DND-41 (cell line): ENCODE measurements at regions not wholly inside any gene's neighbourhood (a gene's known extent, or its start where the extent isn't known, plus 50 kb on each side); places are given as distances from the start of the nearest gene placed in this dataset.

Experiments
- ATAC-seq: fragments of 200-7000 bp; cut with Tn5 transposase; 3 replicates; pipeline ENCODE4 v1.9.1; 2021; ENCODE audit warnings: low read depth; ENCODE audit not compliant: insufficient read depth
- DNase-seq: peaks from one replicate; pipeline ENCODE4 v3.0.0-alpha.2; 2020
- H2AFZ ChIP-seq: 2 replicates; pipeline ENCODE4 v1.6.0; 2012; ENCODE audit warnings: low read depth, low read length
- H3K27ac ChIP-seq: 2 replicates; pipeline ENCODE4 v1.5.1; 2012; ENCODE audit warnings: low read length, inconsistent platforms
- H3K27me3 ChIP-seq: fragments of 200-600 bp; sonication (generic); 2 replicates; pipeline ENCODE4 v1.6.0; 2012; ENCODE audit warnings: low read length, mild to moderate bottlenecking, inconsistent platforms; ENCODE audit not compliant: insufficient read depth, poor library complexity
- H3K36me3 ChIP-seq: 2 replicates; pipeline ENCODE4 v1.5.1; 2012; ENCODE audit warnings: low read length, inconsistent platforms; ENCODE audit not compliant: insufficient read depth
- H3K4me1 ChIP-seq: 2 replicates; pipeline ENCODE4 v1.5.1; 2012; ENCODE audit warnings: mild to moderate bottlenecking, low read length; ENCODE audit not compliant: insufficient read depth
- H3K4me2 ChIP-seq: 2 replicates; pipeline ENCODE4 v1.6.0; 2012; ENCODE audit warnings: mild to moderate bottlenecking, moderate library complexity, low read length, inconsistent platforms; ENCODE audit not compliant: insufficient read depth
- H3K4me3 ChIP-seq, 2 experiments: fragments of 200-600 bp in 1 of 2; shearing (Covaris generic) in 1 of 2; 2 replicates each; pipeline ENCODE4 v1.5.1; 2012 to 2016; ENCODE audit warnings: inconsistent platforms in 2 of 2, low read length in 2 of 2, mild to moderate bottlenecking in 2 of 2, low read depth in 1 of 2, moderate library complexity in 1 of 2
- H3K79me2 ChIP-seq: 2 replicates; pipeline ENCODE4 v1.6.0; 2012; ENCODE audit warnings: low read length, inconsistent platforms; ENCODE audit not compliant: insufficient read depth
- H3K9ac ChIP-seq: 2 replicates; pipeline ENCODE4 v1.6.0; 2012; ENCODE audit warnings: low read depth, mild to moderate bottlenecking, inconsistent platforms, low read length, moderate library complexity
- H3K9me3 ChIP-seq: 2 replicates; pipeline ENCODE4 v1.5.1; 2012; ENCODE audit warnings: low read length, moderate library complexity, mild to moderate bottlenecking, inconsistent platforms; ENCODE audit not compliant: insufficient read depth, severe bottlenecking
- H4K20me1 ChIP-seq: 2 replicates; pipeline ENCODE4 v1.6.0; 2012; ENCODE audit warnings: low read length; ENCODE audit not compliant: insufficient read depth
- EZH2 ChIP-seq: IDR thresholded peaks from 3 replicates; pipeline ENCODE4 v1.6.1; 2012; ENCODE audit warnings: borderline replicate concordance, low read depth, mild to moderate bottlenecking, moderate library complexity, low read length, inconsistent platforms; ENCODE audit not compliant: severe bottlenecking
- TF ChIP-seq, protein P1 (sequence below): IDR thresholded peaks from 2 replicates; pipeline ENCODE4 v1.5.1; 2012; ENCODE audit warnings: borderline replicate concordance, low read length, moderate library complexity, mild to moderate bottlenecking; ENCODE audit not compliant: poor library complexity, severe bottlenecking; ENCODE audit errors: extremely low read depth

DNA sequence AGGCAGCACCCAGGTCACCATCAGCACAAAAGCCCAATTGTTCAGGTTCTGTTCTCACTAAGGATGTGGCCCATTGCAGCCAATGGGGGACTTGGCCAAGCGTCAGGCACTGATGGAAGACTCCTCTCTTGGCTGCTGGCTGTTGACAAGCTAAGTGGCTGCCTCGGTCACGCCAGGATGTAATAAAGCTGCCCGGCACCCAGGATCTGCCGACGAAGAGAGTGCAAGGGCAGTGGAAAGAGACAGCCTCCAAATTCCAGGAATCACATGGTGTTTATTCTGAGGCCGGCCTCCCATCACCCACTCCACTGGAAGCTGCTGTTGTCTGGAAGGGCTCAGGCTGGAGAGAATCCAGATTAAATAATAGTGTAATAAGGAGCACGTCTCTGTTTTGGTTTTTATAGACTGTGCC is 451.8 kb upstream of the TBX3 start:
- Histone ChIP-seq H3K4me3 (no peak overlapping the region), H4K20me1 (no peaks in the 10 kb centered on the region), H3K9me3 (no peaks in the 10 kb centered on the region), H3K36me3 (no peaks in the 10 kb centered on the region), H2AFZ (no peak overlapping the region), H3K4me2 (no peak overlapping the region), H3K79me2 (no peaks in the 10 kb centered on the region), H3K4me1 (no peaks in the 10 kb centered on the region), H3K27ac (no peak overlapping the region), H3K9ac (no peak overlapping the region), H3K27me3 (no peaks in the 10 kb centered on the region)
- no peak for DNase-seq
- no peak for ATAC-seq
- TF ChIP-seq EZH2: no peak
- TF ChIP-seq, protein P1, sequence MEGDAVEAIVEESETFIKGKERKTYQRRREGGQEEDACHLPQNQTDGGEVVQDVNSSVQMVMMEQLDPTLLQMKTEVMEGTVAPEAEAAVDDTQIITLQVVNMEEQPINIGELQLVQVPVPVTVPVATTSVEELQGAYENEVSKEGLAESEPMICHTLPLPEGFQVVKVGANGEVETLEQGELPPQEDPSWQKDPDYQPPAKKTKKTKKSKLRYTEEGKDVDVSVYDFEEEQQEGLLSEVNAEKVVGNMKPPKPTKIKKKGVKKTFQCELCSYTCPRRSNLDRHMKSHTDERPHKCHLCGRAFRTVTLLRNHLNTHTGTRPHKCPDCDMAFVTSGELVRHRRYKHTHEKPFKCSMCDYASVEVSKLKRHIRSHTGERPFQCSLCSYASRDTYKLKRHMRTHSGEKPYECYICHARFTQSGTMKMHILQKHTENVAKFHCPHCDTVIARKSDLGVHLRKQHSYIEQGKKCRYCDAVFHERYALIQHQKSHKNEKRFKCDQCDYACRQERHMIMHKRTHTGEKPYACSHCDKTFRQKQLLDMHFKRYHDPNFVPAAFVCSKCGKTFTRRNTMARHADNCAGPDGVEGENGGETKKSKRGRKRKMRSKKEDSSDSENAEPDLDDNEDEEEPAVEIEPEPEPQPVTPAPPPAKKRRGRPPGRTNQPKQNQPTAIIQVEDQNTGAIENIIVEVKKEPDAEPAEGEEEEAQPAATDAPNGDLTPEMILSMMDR: no peak

DNA sequence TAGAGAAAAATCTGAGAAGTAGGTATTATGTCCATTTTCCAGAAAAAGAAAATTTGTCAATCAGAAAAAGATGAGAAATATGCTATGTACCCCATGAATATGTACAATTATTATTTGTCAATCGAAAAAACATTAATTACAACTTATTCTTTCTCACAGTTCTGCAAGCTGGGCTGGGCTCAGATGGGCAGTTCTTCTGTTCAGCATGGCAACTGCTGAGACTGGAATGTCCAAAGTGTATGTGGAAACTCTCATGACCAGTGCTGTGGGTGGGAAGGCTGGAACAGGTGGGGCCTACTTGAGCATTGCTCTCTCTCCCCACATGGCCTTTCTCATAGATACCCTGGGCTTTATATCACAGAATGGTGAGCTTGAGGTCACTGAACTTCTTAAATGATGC is 450.3 kb upstream of the TBX3 start:
- DNase-seq: no peak
- Histone ChIP-seq H4K20me1 (no peaks in the 10 kb centered on the region), H3K9me3 (no peaks in the 10 kb centered on the region), H3K4me3 (no peak overlapping the region), H3K79me2 (no peaks in the 10 kb centered on the region), H3K4me2 (no peak overlapping the region), H3K9ac (no peak overlapping the region), H3K4me1 (no peaks in the 10 kb centered on the region), H2AFZ (no peak overlapping the region), H3K36me3 (no peaks in the 10 kb centered on the region), H3K27ac (no peak overlapping the region), H3K27me3 (no peaks in the 10 kb centered on the region)
- no peak for TF ChIP-seq EZH2
- TF ChIP-seq, protein P1: no peak
- no peak for ATAC-seq

DNA sequence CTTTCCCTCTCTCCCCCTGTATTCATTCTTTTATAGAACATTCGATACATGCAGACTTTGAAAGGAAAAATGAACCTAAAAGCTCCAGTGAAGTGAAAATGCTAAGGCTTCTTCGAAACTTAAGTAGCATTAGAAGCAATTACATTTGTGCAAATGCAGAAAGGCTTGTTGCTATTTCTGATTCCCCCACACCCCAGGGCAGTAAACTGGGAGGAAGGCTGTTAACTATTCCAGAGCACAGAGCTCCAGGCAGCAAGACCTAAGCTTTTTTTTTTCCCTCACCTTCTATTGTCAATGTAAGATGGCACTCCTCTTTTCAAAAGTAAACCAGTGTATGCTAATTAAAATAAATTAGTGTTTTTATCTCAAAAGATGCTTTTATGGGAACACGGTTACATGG is 448.9 kb upstream of the TBX3 start:
- Histone ChIP-seq H3K9ac (no peak overlapping the region), H3K27me3 (no peaks in the 10 kb centered on the region), H3K4me1 (no peaks in the 10 kb centered on the region), H4K20me1 (no peaks in the 10 kb centered on the region), H2AFZ (no peak overlapping the region), H3K27ac (no peak overlapping the region), H3K79me2 (no peaks in the 10 kb centered on the region), H3K4me3 (no peak overlapping the region), H3K9me3 (no peaks in the 10 kb centered on the region), H3K36me3 (no peaks in the 10 kb centered on the region), H3K4me2 (no peak overlapping the region)
- ATAC-seq: no peak
- no peak for DNase-seq
- TF ChIP-seq, protein P1: no peak
- no peak for TF ChIP-seq EZH2

DNA sequence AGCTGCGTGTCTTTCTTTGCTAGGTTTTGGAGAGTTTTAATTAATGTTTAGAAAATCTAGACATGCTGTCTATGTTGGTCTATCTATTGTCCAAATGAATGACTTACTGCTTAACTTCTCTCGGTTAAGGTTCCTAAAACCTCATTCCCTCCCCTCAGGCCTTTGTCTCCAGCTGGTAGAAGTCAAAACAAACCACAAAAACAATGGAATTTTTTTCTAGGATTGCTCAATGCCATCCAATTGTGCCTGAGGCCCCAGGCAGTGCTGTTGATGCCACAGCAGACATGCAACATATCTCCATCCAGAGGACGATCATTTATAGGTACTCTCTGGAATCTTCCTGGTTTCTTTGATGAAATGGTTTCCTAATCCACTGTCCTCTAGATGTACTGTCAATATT is 448.2 kb upstream of the TBX3 start:
- H3K27ac ChIP-seq: no peak overlapping the region

More for the DNA sequence above, 448.2 kb upstream of the TBX3 start:
- no peak for ATAC-seq
- no peaks in the 10 kb centered on the region for H4K20me1 ChIP-seq
- no peak overlapping the region for H3K9ac ChIP-seq
- H3K4me2 ChIP-seq: no peak overlapping the region
- no peaks in the 10 kb centered on the region for H3K4me1 ChIP-seq
- no peaks in the 10 kb centered on the region for H3K9me3 ChIP-seq
- no peaks in the 10 kb centered on the region for H3K36me3 ChIP-seq
- no peak overlapping the region for H3K4me3 ChIP-seq
- TF ChIP-seq, protein P1: no peak
- no peak for TF ChIP-seq EZH2
- no peak for DNase-seq
- no peaks in the 10 kb centered on the region for H3K27me3 ChIP-seq
- H2AFZ ChIP-seq: no peak overlapping the region
- no peaks in the 10 kb centered on the region for H3K79me2 ChIP-seq
